HG03066 (cell line): ENCODE measurements at regions not wholly inside any gene's neighbourhood (a gene's known extent, or its start where the extent isn't known, plus 50 kb on each side); places are given as distances from the start of the nearest gene placed in this dataset.

Experiments used
- ATAC-seq: cut with Tn5 transposase; IDR thresholded peaks from one replicate; pipeline ENCODE4 v1.9.1; 2021; ENCODE audit warnings: low read depth; ENCODE audit not compliant: unreplicated experiment

DNA sequence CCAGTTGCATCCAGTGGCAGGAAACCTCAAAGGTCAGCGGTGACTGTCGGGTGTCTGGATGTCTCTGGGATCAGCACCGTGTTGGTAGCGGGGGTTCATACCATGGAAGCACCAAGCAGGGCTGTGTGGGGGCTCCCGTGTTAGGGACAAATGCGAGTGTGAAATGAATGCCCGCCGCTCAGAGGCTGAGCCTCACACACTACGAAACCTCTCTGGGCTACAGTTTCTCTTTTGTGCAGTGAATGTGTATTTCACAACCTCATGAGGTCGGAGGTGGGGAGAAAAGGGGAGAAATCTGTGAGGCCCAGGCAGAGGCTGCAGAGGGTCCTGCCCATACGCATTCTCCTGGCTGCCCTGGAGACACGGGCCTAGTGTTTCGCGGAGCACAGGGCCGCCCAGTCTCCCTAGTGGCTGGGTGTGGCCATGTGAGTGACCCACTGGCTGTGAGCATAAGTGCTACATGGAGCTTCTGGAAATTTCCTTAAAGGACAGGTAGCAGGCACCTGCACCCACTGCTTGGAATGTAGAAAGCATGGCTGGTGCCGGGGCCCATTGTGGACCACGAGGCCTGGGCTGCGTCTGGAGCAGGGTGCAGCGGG is 138.0 kb upstream of the GLI2 start:
- ATAC-seq, result no peak

DNA sequence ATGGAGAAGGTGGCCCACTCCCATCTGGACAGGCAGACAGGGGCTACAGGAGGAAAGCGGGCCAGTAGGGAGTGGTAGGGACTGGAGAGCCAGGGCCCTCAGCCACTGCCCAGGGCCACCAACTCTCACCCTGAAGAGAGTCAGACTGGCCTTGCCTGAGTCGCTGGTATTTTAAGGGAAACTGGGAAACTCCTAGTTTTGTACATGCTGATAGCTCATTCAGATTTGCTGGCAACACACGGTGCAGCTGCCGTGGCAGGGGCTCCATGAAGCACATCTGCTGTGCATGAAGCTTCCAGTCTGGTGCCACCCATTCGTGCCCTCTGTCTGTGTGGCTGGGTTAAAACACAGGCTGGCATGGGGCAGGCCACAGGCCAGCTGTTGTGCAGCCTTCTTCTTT is 137.3 kb upstream of the GLI2 start:
- no peak for ATAC-seq

DNA sequence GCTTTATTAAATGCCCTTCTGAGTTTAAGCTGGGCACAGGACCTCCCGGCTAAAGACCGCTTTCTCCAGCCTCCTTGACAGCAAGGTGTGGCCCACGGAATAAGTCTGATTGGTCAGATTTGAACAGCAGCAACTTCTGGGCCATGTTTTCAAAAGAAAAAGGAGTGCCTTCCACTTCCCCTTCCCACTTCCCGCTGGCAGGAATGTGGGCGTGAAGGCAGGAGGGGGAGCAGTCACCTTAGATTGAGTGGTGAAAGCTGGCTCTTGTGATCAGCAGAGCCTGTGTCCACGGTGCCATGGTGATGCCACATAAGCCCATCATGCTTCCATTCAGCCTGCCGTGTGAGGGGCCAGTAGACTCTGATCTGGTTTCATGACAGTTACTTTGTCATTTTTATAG is 136.6 kb upstream of the GLI2 start:
- no peak for ATAC-seq

DNA sequence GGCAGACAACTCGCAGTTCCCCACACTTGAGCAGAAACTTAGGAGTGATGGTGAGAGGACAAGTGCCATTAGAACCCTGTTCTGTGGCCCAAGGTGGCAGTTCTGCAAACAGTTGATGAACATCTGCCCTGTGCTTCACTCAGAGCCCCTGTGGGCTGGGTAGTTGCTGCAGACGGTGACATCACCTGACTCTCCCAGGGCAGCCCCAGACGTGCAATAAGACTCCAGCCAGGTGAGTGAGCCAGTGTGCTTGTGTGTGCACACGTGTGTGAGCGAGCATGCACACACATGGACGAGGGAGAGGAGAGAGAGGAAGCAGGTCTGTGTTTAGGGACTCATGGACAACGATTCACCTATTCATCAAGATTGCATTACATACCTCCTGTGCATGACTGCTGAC is 136.0 kb upstream of the GLI2 start:
- no peak for ATAC-seq

DNA sequence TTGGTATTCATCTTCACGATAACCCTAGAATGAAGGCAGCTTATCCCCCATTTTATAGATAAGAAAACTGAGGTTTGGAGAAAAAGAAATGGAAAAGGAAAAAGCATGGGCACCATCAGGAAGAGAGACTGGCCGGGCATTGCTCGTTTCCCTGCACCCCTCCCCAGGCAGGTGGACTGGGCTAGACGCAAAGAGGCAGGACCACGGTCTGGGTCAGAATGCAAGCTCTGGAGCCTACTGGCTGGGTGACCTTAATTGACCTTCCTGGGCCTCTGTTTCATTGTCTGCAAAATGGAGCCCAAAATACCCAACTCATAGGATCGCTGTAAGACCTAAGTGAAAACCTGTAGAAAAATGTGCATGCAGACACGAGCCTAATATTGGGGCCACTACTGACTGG is 135.3 kb upstream of the GLI2 start:
- no peak for ATAC-seq

DNA sequence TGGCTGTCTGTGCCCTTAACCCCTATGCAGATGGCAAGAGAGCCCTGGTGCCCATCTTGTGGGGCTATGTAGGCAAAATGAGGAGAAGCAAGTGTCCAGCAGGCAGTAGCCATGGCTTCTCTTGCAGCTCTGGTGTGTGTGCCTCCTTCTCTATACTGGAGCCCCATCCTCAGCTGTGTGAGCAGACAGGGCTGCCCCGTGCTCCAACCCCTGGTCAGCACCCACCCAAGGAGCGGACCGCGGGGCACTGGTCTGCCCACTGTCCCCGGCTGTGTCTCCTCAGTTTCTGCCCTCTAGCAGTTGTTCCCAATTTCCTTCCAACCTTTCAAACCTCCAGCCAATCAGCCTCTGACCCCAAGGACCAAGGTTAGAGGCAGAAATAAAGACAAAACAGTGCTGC is 134.9 kb upstream of the GLI2 start:
- no peak for ATAC-seq

DNA sequence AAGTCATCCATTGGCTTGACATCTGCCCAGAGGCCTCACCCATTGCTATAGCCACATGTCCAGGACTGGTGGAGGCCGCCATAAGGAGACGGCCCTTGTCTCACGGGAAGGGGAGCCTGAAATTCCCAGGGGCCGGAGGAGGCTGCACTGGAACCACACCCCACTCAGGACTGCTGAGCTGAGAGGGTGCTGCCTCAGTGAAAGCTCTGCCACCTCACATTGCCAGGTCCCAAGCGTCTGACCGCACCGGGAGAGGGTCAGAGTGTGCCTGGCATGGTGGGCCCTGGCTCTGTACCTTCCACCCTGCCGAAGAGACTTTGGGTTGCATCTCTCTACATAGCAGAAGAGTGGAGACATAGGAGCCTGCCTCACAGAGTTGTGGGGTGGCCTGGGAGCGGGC is 134.1 kb upstream of the GLI2 start:
- ATAC-seq, result no peak

DNA sequence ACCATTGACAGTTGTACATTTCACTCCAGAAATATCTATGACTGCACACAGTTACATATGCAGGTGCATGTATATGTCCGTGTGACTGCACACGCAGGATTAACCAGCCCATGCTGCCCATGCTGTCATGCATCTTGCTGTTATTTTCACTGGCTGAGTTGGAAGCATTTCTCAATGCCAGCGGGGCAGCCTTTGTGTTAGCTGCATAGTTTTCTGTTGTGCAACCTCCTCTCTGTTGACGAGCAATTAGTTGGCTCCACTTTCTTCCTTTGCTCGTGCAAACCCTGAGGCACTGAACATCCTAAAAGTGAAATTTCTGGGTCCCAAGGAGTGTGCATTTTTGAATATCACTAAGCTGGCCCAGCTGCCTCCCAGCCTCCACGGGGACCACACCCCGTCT is 133.4 kb upstream of the GLI2 start:
- ATAC-seq, result no peak

DNA sequence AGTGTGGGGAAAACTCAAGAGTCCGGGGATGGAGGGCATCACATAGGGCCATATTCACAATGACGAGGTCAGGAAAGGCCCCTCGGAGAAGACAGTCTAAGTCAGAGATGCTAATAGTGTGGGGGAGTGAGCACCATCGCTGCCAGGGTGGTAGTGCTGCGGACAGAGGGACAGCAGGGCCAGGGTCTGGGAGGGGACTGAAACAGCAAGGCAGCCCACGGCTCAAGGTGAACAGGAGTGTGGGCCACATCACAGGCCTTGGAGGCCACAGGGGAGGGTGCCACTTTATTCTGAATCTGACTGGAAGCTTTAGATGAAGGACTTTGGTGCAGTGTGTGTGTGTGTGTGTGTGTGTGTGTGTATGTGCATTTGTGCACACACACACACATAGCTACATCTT is 130.9 kb upstream of the GLI2 start:
- ATAC-seq, result no peak

DNA sequence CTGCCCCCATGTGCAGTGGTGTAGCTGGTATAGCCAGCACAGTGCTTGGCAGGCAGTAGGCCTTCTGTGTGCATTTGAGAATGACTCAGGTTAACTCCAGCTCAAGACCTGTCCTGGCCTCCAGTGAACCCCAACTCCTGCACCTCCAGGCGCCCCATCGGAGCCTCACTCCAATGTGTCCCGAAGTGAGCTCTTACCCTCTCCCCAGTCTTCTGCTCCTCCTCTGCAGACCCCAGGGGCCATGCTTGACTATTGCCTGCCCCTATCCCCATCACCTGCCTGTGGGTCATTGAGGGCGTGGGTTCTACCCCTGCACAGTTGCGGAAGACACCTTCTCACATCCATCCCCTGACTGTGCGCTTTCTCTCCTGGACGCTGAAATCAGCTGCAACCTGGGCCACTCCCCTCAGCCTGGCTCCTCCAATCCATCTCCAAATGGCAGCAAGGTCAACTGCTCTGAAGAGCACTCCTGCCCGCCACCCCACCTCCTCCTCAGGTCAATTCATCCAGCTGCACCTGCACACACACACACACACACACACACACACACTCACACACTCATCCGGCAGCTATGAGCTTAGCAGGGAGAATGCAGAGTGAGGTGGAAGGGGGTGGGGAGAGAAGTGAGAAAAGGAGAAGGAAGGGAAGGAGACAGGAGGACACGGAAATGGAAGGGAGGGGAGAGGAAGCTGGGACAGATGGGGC is 130.3 kb upstream of the GLI2 start:
- ATAC-seq, result no peak

DNA sequence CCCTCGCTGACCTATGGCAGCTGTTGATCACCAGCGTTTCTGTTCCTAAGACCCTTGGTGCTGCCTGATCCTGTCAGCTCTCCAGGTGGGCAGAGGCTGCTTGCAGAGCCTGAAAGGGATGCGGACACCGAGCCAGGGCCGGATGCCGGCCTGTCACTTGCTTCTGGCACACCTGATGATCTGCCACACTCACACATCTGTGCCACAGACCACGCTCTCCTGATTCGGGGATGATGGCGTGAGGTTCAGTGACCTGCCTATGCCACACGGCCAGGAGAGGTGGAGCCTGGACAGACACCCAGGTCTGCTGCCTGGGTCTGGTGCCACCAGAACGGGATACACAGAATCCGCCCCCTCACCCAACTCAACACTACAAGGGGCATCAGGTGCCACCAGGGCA is 129.4 kb upstream of the GLI2 start:
- no peak for ATAC-seq

DNA sequence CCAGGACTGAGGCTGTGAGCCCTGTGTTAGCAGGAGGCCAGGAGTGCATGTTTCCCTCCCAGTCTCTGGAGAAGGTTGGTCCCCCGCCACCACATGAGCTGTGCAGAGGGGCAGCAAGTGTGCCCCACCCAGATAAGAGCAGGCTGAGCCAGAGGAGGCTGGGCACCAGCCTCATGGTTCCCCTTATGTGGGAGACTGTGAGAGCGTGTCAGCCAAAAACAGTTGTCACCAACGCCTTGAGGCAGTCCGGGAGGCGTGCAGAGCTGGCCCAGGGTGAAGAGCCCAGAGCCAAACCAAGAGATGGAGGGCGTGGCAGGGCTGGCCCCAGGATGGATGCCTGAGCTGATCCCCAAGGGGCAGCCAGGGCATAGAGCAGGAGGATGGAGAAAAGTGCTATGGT is 128.7 kb upstream of the GLI2 start:
- no peak for ATAC-seq

DNA sequence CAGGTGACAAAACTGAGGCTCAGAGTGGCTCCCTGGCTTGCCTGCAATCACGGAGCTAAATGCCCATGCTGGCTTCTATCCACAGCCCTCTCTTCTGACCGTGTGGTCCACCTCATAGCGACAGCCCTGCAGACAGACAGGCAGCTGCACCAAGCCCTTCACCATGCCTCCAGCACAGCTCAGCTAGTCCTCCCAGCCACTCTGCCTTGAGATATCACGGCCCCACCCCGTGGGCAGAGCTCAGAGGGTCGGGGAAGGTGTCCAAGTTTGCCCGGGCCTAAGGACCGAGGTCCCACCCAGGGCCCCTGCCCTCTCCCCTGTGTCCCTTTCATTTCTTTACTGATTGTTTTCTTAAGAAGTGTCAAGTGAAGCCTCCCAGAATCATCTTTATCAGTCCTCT is 128.2 kb upstream of the GLI2 start:
- no peak for ATAC-seq

DNA sequence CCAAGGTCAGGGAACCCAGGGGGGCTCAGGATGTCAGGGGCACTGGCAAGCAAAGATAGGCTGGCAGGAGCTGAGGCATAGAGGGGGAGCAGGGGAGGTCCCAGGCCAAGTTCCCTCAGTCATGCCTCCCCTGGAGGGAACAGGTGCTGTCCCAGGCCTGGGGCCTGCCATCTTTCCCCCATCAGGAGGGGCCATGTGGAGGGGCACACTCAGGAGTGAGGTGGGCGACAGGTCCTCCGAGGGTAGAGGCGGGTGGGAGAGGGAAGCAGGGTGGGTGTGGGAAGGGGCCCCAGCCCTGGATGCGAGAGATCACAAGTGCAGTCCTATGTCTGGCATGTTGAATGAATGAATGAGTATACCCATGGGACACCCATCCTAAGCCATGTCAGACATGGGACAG is 127.7 kb upstream of the GLI2 start:
- no peak for ATAC-seq

DNA sequence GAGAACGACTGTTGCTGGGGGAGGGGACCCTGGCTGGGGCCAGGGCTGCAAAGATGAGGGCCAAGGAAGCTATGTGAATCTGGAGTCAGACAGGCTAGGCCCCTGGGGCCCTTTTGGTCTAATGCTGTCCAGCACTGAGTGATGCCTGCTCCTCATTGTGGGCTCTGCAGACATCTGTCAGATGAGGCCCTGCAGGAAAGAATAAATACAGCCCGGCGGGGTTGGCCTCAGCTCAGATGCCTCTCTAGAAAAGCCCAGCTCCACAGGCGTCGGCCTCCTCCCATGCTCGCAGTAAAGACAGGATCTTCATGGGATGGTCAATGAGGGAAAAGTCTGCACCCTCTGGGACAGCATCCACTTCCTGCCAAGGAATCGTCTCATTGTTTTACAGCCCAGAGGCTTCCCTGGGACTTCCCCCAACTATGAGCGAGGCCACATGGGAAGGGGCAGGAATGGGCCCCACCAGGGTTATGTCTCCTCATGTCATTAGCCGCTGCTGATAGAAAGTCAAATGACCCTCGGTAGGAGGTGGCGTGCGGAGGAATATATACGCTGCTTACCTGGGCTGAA is 125.8 kb upstream of the GLI2 start:
- ATAC-seq, result no peak

DNA sequence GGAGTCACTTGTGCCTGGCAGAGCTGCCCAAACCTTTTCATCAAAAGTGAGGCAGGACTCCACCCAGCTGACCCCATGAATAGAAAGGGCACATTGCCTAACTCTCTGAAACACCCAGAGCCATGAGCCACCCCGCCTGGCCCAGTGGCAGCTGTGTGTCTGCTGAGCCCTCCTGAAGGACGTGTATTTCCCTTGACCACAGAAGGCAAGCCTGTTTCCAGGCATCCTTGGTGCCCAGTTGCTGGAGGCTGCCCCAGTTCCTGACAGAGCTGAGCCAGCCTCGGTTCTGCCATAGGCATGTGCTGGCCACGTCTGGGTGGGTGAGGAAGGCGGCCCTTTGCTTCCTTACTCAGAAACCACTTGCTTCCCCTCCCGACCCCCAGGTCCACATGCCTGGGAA is 124.7 kb upstream of the GLI2 start:
- no peak for ATAC-seq

DNA sequence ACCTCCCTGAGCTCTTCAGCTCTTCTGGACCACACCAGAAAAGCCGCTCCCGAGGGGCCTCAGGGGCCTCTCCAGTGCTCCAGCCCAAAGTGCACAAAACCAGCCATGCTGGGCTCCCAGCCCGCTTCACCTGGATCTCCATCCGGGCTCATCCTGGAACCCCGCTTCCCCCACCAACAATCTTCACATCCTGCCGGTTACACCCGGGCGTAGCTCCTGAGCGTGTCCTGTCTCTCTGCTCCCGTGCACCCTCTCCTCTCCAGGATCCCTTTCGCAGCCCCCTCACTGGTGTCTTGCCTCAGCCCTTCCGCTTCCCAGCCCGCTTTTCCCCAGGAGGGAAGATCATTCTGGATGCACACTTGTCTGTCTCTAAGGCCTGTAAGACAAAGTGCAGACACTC is 123.7 kb upstream of the GLI2 start:
- ATAC-seq, result no peak

DNA sequence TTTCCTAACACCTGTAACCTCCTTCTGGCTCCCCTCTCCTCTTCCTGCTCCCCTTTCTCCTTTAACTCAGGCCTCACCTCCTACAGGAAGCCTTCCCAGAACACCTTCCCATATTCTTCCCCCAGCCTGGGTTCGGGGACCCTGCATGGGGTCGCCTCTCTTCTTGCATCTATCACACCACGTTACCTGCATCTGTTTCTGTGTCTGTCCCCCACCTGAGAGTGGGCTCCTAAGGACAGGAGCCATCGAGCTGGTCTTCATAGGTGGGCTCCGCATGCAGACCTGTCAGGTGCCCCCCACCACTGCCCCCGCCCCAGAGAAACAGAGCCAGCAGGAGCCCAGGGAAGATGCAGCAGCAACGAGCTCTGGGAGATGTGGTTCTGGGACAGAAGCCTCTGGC is 123.2 kb upstream of the GLI2 start:
- no peak for ATAC-seq

DNA sequence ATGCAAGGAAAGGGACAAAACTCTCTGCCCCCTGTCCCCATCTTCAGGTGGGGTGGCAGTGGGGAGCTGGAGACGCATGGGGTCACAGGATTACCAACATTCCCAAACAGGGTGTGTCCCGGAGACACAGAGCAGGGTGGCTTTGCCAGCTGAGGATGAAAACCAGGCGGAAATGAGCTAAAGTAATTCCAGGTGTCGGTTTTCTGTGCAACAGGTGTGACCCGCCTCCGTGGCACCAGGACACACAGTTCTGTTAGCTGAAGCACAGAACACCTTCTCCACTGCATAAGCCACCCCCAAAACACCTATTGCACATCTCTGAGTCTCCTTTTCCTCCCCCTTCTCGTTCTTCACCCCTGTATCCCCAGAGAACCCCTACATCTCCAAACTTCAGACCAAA is 122.7 kb upstream of the GLI2 start:
- ATAC-seq, result no peak

DNA sequence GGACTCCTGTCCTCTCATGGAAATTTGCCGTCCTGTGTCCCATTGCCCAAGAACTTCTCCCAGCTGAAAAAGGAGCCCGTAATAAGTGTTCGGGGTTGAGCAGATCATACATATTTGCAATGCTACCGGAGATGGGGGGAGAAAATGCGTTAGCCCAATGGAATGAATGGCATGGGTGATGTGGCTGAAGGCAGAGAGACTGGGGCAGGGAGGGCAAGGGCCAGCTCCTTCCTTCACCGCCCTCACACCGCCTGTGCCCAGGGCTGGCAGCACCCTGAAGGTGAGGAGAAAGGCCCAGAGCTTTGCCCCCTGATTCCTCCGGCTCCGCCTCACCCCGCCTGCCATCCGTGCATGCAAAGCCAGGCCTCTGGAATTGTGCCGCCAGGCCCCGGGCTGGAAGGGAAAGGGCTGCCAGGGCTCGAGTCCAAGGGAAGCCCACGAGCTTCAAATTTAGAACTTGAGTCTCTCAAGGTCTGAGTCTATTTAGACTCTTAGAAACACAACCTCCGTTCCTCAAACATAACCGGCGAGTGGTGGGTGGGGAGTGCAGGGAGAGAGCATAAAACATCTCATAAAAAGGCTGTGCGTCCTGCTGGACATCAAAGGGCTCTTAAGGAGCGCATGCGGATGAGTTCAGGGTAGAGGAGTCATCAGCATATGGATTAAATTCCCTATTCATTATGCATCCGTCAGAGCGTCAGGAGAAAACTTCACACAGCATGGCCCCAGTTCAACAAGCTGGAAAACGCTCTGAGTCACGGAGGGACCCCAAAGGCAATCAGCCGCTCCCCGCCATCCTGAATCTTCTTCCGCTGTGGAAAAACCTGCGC is 121.7 kb upstream of the GLI2 start:
- no peak for ATAC-seq

DNA sequence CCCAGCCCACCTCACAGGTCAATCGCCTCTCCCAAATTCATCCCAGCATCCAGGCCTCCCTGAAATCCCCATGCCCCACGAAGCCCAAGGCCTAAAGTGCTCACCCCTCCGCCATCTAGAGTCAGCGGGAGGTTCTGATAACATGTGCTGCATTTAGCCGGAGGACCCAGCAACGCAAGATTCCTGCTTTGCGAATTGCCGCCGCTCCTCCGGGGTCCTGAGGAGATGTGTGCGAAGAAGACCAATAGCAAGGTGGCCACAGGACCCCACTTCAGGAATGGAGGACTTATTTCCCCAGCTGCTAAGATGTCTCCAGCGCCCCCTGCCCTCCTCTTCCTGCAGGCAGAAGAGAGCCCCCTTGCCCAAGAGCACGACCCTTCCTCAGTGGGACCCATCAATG is 120.8 kb upstream of the GLI2 start:
- ATAC-seq, result no peak

DNA sequence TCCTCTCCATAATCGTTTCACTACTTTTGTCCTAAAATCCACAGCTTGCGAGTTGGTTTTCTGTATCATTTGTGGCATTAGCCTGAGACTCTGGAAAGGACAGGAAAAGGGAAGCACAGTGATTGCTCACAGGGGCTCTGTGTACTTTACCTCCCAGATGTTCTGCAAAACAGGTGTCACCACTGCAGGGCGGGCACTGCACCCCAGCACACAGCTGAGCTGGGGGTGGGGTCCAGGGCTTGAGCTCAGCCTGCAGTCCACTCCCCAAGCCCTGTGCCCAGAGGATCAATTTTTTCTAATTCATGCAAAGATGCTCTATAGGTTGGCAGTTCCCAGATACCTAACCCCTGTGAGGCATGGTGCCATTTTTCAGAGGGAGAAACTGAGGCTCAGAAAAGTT is 119.4 kb upstream of the GLI2 start:
- ATAC-seq, result no peak
